Inflammatory macrophage treated with lipopolysaccharide for 1 hour (primary cell): ENCODE measurements at regions not wholly inside any gene's neighbourhood (a gene's known extent, or its start where the extent isn't known, plus 50 kb on each side); places are given as distances from the start of the nearest gene placed in this dataset.
"Not testable (repeated sequence)": the region's sequence is repeated elsewhere in the genome, so short reads cannot be mapped to it uniquely, and the experiment has no call there.

Source experiments
- DNase-seq, 2 donors: peaks; one replicate each; pipeline ENCODE4 v3.0.0-alpha.2; 2020 to 2022

DNA sequence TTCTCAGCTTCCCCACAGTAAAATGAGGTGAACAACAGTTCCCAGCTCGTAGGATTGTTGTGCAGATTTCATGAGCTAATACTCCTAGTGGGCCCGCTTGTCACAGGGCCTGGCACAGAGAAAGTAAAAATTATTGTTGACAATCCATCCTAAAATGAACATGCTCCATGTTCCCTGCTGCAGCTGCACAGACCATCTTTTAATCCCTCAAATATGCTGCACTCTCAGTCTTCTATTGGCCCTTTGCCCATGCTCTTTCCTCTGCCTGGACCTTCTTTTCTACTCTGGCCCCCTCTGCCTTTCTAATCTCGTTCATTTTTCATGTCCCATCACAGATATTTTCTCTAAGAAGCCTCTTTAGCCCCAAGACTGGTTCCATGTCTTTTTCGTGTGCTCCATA, 117.7 kb upstream of the NR3C1 start:
- DNase-seq = no peak

DNA sequence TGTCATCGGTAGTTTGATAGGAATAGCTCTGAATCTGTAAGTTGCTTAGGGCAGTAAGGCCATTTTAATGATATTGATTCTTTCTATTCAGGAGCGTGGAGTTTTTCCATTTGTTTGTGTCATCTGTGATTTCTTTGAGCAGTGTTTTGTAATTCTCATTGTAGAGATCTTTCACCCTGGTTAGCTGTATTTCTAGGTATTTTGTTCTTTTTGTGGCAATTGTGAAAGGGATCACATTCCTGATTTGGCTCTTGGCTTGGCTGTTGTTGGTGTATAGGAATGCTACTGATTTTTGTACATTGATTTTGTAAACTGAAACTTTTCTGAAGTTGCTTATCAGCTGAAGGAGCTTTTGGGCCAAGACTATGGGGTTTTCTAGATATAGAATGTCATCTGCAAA, 115.7 kb upstream of the NR3C1 start:
- not testable (repeated sequence) for DNase-seq

DNA sequence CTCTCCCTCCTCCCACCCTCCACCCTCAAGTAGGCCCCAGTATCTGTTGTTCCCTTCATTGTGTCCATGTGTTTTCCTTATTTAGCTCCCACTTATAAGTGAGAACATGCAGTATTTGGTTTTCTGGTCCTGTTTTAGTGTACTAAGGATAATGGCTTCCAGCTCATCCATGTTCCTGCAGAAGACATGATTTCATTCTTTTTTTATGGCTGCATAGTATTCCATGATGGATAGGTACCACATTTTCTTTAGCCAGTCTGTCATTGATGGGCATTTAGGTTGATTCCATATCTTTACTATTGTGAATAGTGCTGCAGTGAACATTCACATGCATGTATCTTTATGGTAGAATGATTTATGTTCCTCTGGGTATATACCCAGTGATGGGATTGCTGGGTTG, 114.3 kb upstream of the NR3C1 start:
- not testable (repeated sequence) for DNase-seq

DNA sequence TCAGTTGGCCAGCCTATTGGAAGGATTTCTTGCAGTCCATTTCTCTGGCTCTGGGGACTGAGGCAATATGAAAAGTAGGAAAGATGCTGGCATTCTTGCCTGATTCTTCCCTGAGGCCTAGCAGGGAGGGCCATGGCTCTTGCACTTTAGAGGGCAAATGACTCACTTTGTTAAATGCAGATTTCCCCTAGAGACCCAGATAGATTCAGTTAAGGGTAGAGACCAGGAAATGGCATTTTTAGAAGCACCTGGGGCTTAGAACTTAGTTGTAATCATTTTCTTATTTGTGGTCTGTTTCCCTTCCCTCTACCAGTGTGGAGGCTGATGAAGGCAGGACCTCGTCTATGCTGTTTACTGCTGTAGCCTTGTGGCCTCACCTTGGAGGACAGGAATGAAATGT, 112.8 kb upstream of the NR3C1 start:
- no peak for DNase-seq

DNA sequence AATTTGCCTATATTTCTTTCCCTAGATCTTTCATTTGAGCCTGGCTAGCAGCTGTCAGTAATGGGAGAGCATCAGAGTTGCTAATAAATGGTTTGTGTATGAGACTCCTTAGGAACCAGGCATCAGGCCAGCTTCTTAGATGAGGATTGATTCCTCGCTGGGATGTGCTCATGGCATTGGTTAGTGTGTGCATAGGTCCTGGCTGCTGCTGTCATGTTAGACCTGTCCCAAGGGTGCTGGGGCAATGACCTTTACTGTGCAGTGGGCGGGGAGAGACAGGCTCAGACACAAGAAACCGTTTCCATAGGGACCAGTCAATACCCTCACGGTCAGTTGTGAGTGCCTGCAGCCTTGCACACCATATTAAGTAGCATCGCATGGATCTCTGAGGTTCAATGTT, 112.3 kb upstream of the NR3C1 start:
- DNase-seq = no peak

DNA sequence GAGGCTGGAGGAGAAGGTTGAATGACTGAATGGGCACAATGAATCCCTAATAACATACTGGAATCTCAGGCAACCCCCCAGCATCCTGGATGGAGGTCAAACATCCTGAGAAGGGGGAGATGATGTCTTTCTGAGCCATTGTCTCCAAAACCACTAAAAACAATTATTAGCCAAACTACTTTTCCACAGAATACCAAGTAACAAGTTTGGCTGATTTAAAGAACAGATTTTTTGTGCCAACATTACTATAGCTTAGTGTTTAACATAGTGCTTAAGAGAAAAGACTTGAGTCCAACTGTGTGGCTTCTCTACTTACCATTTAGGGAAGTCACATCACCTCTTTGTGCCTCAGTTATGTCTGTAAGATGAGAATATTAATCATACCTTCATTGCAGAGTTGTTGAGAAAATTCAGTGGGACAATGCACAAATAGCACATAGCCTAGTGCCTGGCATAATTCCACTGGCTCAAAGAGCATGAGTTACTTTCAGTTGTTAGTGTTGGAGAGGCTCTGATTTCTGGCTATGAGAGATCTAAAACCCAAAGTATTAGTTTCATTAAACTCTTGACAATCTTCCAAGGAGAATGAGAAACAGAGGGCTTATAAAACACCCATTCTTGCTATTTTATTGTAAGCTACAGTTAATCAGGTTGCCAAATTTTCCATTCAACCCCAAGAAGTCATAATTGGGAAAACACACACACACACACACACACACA, 111.3 kb upstream of the NR3C1 start:
- DNase-seq = no peak

DNA sequence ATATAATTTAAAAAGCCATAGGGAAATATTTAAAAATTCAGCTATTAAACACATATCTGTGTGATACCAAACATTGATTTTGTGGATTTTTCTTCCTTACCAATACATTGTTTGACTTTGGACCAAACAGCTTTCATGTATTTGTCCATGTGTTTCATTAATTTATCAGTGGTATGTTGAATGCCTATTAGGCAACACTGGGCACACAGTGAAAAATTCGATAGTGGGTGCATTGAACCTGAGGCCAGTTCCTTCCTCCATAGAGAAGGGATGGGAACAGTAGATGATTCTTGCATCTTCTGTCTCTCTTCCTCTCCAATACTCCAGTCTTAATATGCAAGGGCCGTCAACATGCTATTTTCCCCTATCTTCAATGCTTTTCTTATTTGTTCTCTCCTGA, 110.2 kb upstream of the NR3C1 start:
- no peak for DNase-seq

DNA sequence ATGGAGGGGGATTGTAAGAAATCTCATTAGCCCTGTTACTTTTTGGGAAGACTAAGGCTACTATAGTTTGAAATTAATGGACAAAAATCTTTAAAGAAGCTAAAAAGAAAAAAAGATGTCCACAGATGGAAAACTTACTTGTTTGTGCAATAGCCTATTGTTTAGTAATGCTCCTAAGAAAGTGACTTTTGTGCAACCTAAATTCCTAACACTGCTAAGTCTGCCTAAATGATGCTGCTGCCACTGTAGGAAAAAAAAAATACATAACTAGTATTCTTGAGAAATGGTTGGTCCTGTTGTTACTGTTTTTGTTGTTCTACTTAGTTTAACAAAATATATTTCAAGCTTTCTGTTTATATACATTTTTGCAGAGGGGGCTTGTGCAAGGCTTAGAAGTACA, 108.2 kb upstream of the NR3C1 start:
- no peak for DNase-seq

DNA sequence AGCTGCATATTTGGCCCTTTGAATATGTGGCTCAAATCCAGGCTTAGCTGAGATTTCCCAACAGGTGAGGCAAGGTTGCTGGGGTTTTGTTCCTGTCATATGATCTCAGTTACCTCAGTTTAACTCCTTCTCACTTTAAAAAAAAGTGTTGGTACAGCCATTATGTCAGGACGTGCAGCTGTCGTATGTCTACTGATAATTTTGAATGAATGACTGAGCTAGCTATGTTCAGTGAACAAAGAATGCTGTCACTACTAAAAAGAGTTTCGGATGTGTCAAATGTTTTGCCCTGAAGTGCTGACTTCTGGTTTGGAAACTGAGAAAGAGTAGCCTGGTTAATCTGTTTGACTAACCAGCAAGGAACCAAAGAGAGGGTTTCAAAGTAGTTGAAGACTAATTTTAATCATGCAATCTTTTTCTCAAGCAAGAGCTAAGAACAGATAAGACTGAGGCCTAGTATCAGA, 106.3 kb upstream of the NR3C1 start:
- DNase-seq = no peak

DNA sequence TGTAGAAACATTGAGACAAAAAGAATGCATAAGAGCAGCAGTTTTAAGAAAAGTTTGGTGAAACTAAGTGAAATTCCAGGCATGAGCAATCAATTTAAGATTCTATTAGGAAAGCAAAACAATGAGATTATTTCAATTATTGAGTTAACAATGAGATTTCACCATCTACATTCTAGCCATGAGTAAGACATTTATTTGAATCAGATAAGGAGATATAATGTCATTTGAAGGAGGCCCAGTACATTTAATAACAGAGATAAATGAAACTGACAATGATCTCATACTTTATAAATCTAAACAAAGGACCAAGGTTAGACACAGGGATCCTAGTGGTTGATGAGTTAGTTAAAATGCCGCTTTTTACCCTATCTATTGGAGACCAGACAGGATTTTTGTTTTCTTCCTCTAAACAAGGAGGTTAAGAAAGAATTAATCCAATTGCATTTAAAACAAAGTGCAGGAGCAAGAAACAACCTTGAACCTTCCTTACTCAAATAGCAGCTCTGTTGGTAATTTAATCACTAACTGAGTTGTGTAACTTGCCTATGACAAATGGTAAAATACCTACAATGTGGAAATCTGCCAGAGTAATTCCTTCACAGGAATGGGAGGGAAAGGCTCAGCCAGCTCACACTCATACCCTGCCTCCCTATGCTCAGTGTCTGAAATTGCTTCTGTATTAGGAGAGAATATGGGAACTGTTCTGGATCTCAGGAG, 103.5 kb upstream of the NR3C1 start:
- peak; percentile 52 to 78 for DNase-seq

DNA sequence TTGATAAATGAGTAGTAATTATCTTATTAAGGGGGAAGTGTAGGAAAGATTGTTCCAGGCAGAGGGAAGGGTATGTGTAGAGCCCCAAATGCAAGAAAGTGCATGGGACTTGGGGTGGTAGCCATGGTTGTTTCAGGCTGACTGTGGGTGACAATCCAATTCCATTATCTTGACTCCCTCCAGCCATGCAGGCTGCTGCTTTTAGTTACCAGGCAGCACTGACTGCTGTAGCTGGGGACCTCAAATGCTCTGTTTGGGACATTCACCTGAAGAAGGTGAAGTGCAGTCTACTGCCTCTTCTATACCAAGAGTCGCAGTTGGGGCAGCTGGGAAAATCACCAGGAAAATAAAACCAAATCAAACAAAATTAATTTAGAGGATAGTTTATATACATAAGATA, 102.4 kb upstream of the NR3C1 start:
- no peak for DNase-seq

DNA sequence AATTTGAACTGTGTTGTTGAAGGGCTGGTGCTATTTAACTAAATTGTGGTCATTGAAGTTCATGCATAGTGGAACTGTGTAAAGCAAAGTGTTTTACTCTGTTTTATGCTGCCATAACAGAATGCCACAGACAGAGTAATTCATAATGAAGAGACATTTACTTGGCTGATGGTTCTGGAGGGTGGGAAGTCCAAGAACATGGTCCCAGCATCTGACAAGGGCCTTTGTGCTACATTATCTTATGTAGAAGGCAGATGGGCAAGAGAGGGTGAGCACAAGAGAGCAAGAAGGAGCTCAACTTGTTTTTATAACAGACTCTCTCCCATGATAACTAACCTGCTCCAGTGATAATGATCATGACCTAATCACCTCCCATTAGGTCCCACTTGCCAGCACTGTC, 101.9 kb upstream of the NR3C1 start:
- no peak for DNase-seq

DNA sequence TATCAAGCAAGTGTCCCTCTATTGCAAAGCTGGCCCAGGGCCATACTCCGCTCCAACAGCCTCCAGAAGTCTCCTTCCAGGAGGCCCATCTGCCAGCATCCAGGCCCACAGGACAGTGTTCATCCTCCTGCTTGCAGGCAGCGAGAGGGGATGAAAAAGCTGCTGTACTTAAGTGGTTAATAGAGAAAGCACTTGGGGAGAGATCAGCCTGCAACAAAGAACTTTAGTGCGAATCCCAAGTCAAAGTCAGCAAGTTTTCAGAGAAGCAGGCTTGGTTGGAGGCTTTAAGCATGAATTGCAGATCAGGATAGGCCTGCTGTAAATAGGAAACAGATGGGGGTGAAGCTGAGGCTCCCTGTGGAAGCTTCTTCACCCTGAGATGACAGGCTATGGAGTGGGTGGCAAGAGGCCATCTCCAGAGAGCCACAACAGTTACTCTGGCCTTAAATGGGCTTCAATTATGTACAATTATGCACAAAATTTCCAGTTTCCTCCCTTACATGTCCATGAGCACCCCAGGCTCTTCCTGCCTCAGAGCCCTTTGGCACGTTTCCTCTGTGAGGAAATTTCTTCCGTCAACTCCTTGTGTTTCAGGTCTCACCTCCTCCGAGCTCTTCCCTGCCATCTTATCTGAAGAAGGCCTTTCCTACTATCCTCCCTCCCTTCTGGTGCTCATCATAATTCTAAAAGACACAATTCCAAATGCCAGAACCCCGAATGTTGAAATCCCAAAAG, 98.0 kb upstream of the NR3C1 start:
- DNase-seq = no peak

DNA sequence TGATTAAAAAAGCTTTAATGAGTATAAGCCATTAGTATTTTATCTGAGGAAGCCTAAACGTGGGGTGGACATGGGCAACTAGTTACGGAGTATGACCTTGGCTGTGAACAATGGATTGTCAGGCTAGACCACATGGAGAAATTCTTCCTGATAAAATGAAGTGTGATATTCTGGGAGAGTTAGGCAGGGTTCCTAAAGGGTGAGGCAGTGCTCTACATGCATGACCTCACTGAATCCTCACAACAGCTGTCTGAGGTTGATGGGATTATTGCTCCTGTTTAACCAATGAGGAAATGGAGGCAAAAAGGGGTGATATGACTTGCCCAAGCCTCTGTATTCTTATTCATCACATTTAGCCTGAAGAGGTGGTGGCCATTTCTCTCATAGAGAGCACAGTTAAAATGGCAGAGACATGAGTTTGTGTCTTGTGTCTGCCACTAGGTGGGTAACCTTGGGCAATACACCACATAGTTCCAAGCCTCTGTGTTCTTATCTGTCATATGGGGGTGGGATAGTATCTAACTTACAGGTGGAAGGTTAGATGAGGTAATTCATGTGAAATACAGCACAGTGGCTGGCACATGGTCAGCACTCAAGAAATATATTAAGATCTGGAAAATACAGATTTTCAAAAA, 96.1 kb upstream of the NR3C1 start:
- DNase-seq = no peak

DNA sequence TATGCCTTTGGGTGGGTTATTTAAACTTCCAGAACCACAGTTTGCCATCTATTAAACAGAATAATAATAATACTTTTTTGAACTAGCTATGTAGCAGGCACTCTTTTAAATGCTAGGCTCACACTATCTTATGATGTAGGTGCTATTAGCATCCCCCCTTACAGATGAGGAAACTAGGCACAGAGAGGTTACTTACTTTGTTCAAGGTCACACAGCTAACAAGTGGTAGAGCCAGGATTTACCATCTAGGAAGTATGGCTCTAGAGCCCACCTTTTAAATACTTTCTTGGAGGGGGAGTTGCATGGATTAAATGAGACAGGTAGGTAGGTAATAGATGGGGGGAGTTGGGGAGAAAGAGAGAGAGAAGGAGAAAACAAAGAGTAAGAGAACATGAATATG, 95.3 kb upstream of the NR3C1 start:
- no peak for DNase-seq

DNA sequence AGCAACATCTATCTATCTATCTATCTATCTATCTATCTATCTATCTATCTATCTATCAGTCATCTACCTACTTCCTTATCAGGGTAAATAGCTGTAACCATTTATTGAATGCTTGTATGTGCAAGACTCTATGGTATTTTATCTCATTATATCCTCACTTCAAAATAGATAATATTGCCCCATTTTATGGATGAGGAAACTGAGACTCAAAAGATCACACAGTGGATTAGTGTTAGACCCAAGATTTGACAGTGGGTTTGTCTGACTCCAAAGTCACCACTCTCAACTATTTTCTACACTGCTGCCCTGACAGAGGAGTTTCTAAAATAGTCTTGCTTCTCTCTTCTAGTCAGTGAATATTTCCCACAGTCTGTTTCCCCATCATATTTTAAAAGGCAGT, 94.3 kb upstream of the NR3C1 start:
- no peak for DNase-seq

DNA sequence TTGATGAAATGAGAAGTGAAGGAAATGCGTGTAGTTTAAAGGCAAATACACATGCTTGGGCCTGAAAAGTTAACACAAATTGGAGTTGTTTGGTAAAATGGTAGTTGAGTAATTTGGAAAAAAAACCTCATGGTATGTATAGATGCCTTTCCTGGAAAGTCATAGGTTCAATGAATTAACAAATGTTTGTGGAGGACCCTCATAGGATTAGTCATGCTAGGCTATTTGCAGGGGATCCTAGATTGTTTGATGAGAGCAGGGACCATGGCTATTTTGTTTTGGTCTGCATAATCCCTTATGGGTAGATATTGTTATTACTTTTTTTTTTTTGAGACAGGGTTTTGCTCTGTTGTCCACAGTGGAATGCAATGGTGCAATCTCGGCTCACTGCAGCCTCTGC, 93.5 kb upstream of the NR3C1 start:
- DNase-seq = no peak

DNA sequence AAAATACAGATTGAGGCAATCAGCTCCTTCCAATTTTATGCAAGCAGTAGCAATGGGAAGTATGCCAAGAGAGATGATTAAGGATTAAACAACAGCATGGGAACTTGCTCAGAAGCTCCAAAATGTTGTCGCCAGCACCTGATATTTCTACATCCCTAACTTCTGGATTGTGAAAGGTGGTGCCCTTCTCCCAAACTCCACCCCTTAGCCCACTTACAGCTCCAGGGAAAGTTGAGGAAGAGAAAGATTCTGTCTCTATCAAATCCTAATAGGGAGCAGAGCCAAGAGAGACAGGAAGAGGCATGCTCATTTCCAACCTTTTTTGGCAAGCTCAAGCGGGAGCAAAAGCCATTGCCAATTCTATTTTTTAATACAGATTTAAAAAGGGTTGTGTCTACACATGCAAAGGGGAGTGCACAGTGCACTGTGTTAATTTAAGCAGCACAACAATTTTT, 92.4 kb upstream of the NR3C1 start:
- DNase-seq = peak; percentile 96 to 97

DNA sequence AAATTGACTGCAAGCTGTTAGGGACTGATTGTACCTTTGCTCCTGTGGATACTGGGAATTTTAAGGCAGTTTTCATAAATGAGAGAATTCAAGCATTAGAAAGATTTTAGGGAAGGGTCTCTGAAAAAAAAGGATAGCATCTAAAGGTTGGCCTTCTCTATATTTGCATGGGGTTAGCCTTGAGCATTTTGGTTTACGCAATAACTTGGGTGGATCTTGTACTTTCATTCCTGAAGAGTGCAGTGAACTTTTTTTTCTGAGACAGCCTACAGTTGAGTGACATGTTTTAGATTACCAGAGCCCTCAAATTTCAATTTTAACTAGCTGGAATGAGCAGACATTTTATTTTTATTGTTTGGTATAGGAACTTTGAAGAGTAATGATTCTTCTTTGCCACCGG, 91.6 kb upstream of the NR3C1 start:
- DNase-seq = peak; percentile 74 to 83

DNA sequence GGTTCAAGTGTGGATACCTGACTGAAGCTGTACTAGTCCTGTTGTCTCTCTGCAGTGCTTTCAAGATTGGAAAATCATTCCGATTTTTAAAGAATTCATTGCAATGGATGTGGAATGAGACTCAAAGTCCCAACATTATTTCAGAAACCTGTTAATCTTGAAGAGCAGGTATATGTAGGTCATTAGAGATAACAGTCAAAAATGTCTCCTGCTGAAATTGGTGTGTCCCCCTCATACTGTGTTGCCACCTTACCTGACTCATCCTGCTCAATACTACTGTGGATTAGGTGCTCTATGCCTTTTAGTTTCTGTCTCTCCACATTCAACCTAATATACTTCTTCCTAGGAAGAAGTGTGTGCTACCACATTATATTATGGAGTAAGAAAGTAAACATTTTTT, 91.1 kb upstream of the NR3C1 start:
- DNase-seq = no peak

DNA sequence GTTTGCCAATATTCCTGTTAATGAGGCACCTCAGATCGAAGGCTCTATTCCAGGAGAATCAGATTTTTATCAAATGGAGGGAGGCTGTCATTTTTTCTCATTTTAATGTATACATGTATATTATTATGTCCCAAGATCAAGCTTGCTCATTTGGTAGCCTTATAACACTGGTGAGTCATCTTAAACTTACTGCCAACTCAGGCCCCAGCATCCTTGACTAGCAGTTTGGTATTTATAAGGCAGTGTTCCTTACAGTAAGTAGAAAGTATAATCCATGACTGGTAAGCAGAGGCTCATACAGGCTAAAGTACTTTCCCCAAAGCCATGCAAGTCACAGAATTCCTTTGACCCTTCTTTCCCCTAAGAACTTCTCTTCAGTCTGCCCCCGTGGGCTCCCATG, 90.7 kb upstream of the NR3C1 start:
- DNase-seq = peak; percentile 16 to 20

DNA sequence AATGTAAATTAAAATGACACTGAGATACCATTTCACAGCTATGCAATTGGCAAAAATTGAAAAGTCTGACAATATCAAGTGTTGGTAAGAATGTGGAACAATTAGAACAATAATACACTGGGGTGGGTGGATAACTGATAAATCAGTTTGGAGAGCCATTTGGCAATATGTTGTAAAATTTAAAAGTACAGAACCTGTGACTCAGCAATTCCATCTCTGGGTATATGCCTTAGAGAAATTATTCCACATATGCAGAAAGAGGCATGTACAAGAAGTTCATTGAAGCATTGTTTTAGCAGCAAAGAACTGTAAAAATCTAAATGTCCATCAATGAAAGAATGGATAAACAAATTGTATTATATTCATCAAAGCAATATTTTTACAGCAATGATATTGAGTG, 89.3 kb upstream of the NR3C1 start:
- DNase-seq = no peak

DNA sequence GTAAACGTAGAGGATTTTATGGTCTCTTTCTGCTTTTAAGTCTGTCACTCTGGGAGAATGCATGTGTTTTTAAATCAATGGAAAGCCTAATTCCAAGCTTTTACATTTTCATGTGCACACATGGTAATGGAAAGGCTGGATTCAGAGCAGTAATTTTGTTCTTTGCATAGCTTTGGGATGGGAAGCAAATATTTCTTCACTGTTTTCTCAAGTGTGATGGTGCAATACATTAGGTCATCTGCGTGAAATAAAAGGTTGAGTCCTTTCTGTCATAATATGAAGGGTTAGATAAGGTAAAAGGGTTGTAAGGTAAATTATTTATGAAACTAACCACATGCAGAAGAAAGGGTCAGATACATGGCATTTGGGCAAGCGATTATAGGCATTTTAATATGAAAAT, 88.2 kb upstream of the NR3C1 start:
- DNase-seq = peak; percentile 65 to 75
